Transverse colon (tissue), 4 donors: ENCODE measurements at regions not wholly inside any gene's neighbourhood (a gene's known extent, or its start where the extent isn't known, plus 50 kb on each side); places are given as distances from the start of the nearest gene placed in this dataset.

Experiments
- DNase-seq: peaks from one replicate; pipeline ENCODE4 v3.0.0-alpha.2; 2019
- H3K27ac ChIP-seq, 4 donors: fragments of 200-600 bp; sonication (generic); 2 replicates each; pipeline ENCODE4 v1.5.1; 2016 to 2018; ENCODE audit warnings: inconsistent platforms in 4 of 4
- H3K27me3 ChIP-seq: fragments of 200-600 bp; sonication (generic); 2 replicates; pipeline ENCODE4 v1.5.1; 2017; ENCODE audit warnings: inconsistent platforms
- H3K36me3 ChIP-seq, 4 donors: fragments of 200-600 bp; sonication (generic); 2 replicates each; pipeline ENCODE4 v1.5.1; 2017 to 2019; ENCODE audit warnings: inconsistent platforms in 4 of 4
- H3K4me1 ChIP-seq, 4 donors: fragments of 200-600 bp; sonication (generic); 2 replicates each; pipeline ENCODE4 v1.5.1; 2017 to 2020; ENCODE audit warnings: inconsistent platforms in 4 of 4
- H3K4me3 ChIP-seq, 4 donors: fragments of 200-600 bp; sonication (generic); 1 replicate in 1 of 4; 2 replicates in 3 of 4; pipeline versions ENCODE4 v1.5.1 to v1.6.1; 2017 to 2019; ENCODE audit warnings: inconsistent platforms in 4 of 4
- H3K9me3 ChIP-seq, 2 donors: fragments of 200-600 bp; sonication (generic); 2 replicates each; pipeline ENCODE4 v1.5.1; 2017 to 2019; ENCODE audit warnings: inconsistent platforms in 2 of 2
- CTCF ChIP-seq, 5 experiments: fragments of 200-600 bp in 3 of 5; fragments of 450-650 bp in 2 of 5; sonication (generic) in 3 of 5; IDR thresholded peaks; 1 replicate in 2 of 5; 2 replicates in 3 of 5; pipeline ENCODE4 v1.5.1; 2016 to 2017; ENCODE audit warnings: antibody characterized with exemption in 5 of 5, inconsistent platforms in 3 of 5, mild to moderate bottlenecking in 2 of 5, moderate library complexity in 1 of 5
- EP300 ChIP-seq: sonication (generic); formaldehyde crosslinking; IDR thresholded peaks from one replicate; pipeline ENCODE4 v1.6.1; 2017; ENCODE audit warnings: antibody characterized with exemption, low read depth
- POLR2A ChIP-seq: fragments of 450-650 bp; IDR thresholded peaks from one replicate; pipeline ENCODE4 v1.6.1; 2016; ENCODE audit warnings: antibody characterized with exemption, mild to moderate bottlenecking, moderate library complexity
- POLR2AphosphoS5 ChIP-seq, 3 donors: sonication (generic); formaldehyde crosslinking; IDR thresholded peaks; one replicate each; pipeline ENCODE4 v1.6.1; 2016; ENCODE audit warnings: antibody characterized with exemption in 3 of 3
- WGBS, 2 donors: methylation state at CpG; one replicate each; pipeline ENCODE4 v1.1.5; 2018; ENCODE audit warnings: low coverage in 1 of 2; 5-methylcytosine and 5-hydroxymethylcytosine counted together
- in situ Hi-C, 4 donors: fragments of 200-750 bp; cut with MboI; loops; one replicate each; pipeline versions ENCODE4 v1.15.0 to v1.15.1; 2017; ENCODE audit warnings: low sequenced_read_pairs in 3 of 4, low pct_ligation_motif_present in 1 of 4, low pct_unique_long_range_greater_than_20kb in 1 of 4
- intact Hi-C: fragments of 100-400 bp; cut with DNase I; formaldehyde crosslinking; loops from one replicate; pipeline ENCODE4 v1.15.1; 2023; ENCODE audit warnings: low total_unique reads

- no peak overlapping the region for H3K27ac ChIP-seq
- no peaks in the 10 kb centered on the region for H3K4me1 ChIP-seq
- in situ Hi-C loops = no loop called here
- DNase-seq = no peak
- H3K36me3 ChIP-seq = no peaks in the 10 kb centered on the region
- TF ChIP-seq POLR2AphosphoS5 (IDR thresholded peaks at IDR 0.05) (no peak), CTCF (IDR thresholded peaks at IDR 0.05) (no peak), POLR2A (no peak), EP300 (no peak)
- H3K9me3 ChIP-seq = no peaks in the 10 kb centered on the region
- intact Hi-C loops = no loop called here
- no peak overlapping the region for H3K4me3 ChIP-seq
- no peaks in the 10 kb centered on the region for H3K27me3 ChIP-seq
Observed at GRCh38 chr2:35168351-35168750, 1187.2 kb upstream of the CRIM1 start.

- no peak for TF ChIP-seq POLR2A
- no peak for TF ChIP-seq CTCF (IDR thresholded peaks at IDR 0.05)
- no peak for TF ChIP-seq POLR2AphosphoS5 (IDR thresholded peaks at IDR 0.05)
- no peak for TF ChIP-seq EP300
- 93 to 94% methylated on average over 2 of the region's 2 CpGs for WGBS, 2 donors
- intact Hi-C loops = no loop called here
- no peak overlapping the region for H3K27ac ChIP-seq
- no peaks in the 10 kb centered on the region for H3K9me3 ChIP-seq
- no peaks in the 10 kb centered on the region for H3K36me3 ChIP-seq
- no peaks in the 10 kb centered on the region for H3K4me1 ChIP-seq
- no peak overlapping the region for H3K4me3 ChIP-seq
- in situ Hi-C loops = no loop called here
- DNase-seq = no peak
- no peaks in the 10 kb centered on the region for H3K27me3 ChIP-seq
Observed at GRCh38 chr2:35163948-35164347, 1191.6 kb upstream of the CRIM1 start.

- in situ Hi-C loops (no loop called here), intact Hi-C loops (no loop called here)
- no peak overlapping the region for H3K4me3 ChIP-seq
- H3K36me3 ChIP-seq = no peaks in the 10 kb centered on the region
- no peaks in the 10 kb centered on the region for H3K4me1 ChIP-seq
- WGBS, 2 donors = 44 to 54% methylated on average over 3 to 4 of the region's 4 CpGs
- no peak for DNase-seq
- no peaks in the 10 kb centered on the region for H3K9me3 ChIP-seq
- no peaks in the 10 kb centered on the region for H3K27me3 ChIP-seq
- no peak overlapping the region for H3K27ac ChIP-seq
- TF ChIP-seq POLR2A (no peak), EP300 (no peak), POLR2AphosphoS5 (IDR thresholded peaks at IDR 0.05) (no peak), CTCF (IDR thresholded peaks at IDR 0.05) (no peak)
Observed at GRCh38 chr2:35160871-35161270, 1194.7 kb upstream of the CRIM1 start.

- Histone ChIP-seq H3K9me3 (no peaks in the 10 kb centered on the region), H3K4me1 (no peaks in the 10 kb centered on the region), H3K36me3 (no peaks in the 10 kb centered on the region), H3K4me3 (no peak overlapping the region), H3K27ac (no peak overlapping the region), H3K27me3 (no peaks in the 10 kb centered on the region)
- WGBS, 2 donors = 86% methylated on average over 1 of the region's 1 CpG; no CpG with 5 or more reads in 1 of the 2 donors
- TF ChIP-seq POLR2AphosphoS5 (IDR thresholded peaks at IDR 0.05) (no peak), EP300 (no peak), POLR2A (no peak), CTCF (IDR thresholded peaks at IDR 0.05) (no peak)
- in situ Hi-C loops = no loop called here
- intact Hi-C loops = no loop called here
- no peak for DNase-seq
Observed at GRCh38 chr2:35125871-35126270, 1229.7 kb upstream of the CRIM1 start.
